GM12874 (cell line): ENCODE measurements at regions not wholly inside any gene's neighbourhood (a gene's known extent, or its start where the extent isn't known, plus 50 kb on each side); places are given as distances from the start of the nearest gene placed in this dataset.

Source experiments
- CTCF ChIP-seq: IDR thresholded peaks from 2 replicates; pipeline ENCODE4 v1.5.1; 2011; ENCODE audit warnings: low read depth, mild to moderate bottlenecking, control low read depth, low read length, moderate library complexity; ENCODE audit not compliant: insufficient read depth

DNA sequence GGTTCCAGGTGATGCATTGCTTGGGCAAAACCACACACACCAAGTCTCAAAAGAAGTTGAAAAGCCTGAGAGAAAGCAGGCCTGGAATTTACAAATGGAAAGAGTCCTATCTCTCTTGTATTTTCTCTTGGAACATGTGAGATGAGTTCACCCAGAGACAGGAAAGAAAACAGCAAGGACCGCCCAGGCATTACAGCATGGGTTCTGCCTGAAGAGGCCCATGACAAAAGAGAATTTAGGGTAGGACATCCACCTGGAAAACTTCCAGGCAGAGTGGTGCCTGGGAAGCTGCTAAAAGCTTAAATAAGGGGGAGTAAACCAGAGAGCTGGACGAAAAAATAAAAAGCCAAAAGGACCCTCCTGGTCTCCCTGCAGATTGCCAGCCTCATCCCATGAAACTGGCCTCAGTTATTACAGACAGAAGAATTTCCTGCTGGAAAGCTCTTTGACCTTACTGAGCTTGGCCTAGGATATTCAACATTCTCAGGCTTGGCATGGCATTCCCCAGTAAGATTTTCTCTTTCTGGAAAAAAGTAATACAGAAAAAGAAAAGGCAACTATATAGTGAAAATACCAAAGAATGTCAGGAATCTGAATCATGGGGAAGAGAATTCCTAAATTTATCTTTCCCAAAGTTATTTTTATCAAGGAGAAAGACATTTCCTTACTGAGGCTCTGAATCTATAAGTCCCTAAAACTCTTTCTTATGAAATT lies 121.3 kb upstream of the NUDT4 start:
- no peak for TF ChIP-seq CTCF

DNA sequence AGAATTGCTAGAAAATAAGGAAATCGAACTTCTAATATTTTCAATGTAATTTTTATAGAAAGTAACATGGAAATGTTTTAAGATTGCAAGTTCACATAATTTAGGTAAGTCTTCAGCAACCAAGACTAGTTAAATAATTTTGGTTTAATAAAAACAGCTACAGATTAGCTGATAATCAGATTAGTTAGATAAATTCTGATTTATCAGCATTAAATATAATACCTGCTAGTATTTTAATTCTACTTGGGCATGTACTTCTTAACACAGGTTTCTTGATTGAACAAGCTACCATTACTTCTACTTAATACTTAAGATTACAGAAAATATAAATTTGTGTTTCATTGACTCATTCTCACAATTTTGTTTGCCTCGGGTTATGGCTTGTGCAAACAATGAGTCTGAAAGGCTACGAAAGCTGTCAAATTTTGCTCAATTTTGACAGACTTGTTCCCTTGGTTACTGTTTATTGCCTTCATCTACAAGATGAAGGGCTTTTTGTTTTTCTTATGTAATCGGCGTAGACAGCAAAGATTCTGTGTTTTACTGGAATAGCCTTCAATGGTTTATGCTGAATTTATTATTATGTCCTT lies 116.1 kb upstream of the NUDT4 start:
- no peak for TF ChIP-seq CTCF

DNA sequence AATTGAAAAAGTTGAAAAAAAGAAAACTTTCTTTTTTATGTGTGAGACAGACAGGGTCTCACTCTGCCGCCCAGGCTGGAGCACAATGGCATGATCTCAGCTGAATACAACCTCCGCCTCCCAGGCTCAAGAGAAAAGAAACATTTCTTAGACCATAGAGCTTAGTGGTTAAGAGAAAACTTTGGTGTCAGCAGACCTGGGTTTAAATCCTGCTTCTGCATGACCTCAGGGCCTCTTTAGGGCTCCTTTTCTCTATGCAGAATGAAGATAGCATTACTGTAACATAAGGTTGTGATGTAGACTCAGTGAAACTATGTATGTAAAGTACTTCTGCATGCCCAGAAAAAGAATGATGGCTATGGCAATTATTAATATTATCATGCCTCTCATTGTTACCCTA lies 104.7 kb upstream of the NUDT4 start:
- TF ChIP-seq CTCF = no peak

- no peak for TF ChIP-seq CTCF
Observed at GRCh38 chr12:93273834-93274564, 103.7 kb upstream of the NUDT4 start.

GRCh38 chr12:93274937-93275336 lies 102.8 kb upstream of the NUDT4 start:
- TF ChIP-seq CTCF = no peak

DNA sequence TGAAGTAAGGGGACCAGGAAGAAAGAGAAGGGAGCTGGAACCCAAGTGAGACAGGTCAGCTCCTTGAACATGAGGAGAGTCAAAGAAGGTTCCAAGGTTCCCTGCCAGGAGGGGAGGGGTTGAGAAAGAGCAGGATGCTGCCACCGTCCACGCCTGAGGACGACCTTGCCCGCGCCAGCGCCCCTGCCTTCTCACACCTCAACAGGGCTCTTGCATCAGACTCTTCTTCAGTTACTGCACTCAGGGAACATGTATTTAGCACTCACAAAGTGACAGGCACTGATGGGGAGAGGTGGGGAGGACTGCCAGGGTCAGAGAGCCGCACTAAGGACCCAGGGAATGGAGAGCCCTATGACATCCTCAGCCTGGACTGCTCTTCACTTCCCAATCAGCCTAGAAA lies 102.1 kb upstream of the NUDT4 start:
- no peak for TF ChIP-seq CTCF

DNA sequence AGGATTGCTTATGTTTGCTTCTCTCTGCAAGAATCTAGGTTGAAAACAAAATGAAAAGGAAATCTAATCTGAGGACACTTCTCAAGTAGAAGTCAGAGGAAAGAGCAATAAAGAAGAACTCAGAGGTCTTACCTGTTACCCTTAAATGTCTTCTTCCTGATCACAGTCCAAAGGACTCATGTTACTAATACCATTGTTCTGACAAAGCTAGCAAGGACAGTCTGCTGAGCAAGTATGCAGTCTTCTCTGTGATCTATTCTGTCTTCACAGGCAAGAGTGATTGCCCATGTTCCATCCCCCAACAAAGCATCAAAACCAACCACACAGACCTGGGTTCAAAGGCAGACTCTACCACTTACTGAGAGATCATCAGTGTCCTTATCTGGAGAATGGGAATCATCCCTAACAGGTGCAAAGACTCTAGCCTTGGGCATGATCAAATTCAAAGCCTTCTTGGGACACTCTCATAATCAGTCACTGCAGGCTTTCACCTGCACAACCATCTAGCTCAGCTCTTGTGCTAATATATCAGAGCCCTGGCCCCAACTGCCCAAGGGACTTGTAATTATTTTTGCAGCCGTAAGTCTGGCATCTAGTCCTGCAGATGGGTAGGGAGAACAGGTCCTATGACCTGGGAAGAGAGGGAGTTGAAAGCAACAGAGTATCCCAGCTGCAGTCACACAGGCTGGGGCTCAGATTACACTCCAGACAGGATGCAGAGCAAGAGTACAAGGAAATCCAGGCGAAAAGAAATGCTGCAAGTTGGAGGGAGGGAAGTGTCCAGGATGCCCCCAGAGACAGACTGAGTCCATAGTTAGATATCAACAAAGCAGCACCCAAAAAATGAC lies 97.9 kb upstream of the NUDT4 start:
- no peak for TF ChIP-seq CTCF
